CD4-positive, alpha-beta T cell treated with Interferon gamma for 1 hour (primary cell): ENCODE measurements at regions not wholly inside any gene's neighbourhood (a gene's known extent, or its start where the extent isn't known, plus 50 kb on each side); places are given as distances from the start of the nearest gene placed in this dataset.
"Not testable (repeated sequence)": the region's sequence is repeated elsewhere in the genome, so short reads cannot be mapped to it uniquely, and the experiment has no call there.

Experiments used
- DNase-seq: peaks from one replicate; pipeline ENCODE4 v3.0.0-alpha.2; 2020

DNA sequence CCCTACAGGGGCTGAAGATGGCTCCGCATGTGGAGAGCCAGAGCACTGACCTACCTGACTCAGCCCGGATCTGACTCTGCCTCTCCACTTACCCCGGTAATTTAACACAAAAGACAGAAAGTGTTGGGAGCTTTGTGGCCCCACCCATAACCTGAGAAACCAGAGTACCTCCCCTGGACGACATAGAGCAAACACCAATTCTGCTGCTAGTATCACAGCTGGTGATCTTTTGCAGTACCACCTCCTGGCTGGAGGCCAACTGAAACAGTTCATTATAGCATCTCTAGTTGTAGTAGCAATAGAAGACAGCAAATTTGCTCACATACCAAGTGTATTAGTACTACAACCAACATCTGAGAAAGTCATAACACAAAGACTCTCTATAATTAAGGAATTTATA lies 443.9 kb downstream of the KLHL4 start:
- no peak for DNase-seq

- no peak for DNase-seq
Observed at GRCh38 chrX:87968118-87968517, 450.5 kb downstream of the KLHL4 start.

DNA sequence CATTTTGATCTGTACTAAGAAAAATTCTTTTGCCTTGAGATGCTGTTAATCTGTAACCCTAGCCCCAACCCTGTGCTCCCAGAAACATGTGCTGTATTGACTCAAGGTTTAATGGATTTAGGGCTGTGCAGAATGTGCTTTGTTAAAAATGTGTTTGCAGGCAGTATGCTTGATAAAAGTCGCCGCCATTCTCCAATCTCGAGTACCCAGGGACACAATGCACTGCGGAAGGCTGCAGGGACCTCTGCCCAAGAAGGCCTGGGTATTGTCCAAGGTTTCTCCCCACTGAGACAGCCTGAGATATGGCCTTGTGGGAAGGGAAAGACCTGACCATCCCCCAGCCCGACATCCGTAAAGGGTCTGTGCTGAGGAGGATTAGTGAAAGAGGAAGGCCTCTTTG lies 454.5 kb downstream of the KLHL4 start:
- not testable (repeated sequence) for DNase-seq

GRCh38 chrX:87975365-87975764 lies 457.8 kb downstream of the KLHL4 start:
- no peak for DNase-seq

GRCh38 chrX:88007873-88008272 lies 490.3 kb downstream of the KLHL4 start:
- not testable (repeated sequence) for DNase-seq

DNA sequence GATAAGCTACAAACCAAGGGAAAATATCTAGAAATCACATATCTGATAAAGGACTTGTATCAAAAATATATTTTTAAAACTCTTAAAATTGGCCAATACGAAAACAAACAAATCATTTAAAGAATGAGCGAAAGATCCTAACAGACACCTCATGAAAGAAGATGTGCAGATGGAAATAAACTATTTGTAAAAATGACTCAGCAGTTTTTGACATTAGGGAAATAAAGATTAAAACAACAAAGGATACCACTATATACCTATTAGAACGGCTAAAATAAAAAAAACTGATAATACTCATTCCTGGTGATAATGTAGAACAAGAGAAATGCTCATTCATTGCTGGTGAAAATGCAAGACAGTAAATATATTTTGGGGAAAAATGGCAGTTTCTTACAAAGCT lies 506.4 kb downstream of the KLHL4 start:
- no peak for DNase-seq

- DNase-seq, result no peak
Observed at GRCh38 chrX:88072339-88073030, 554.9 kb downstream of the KLHL4 start.

GRCh38 chrX:88101968-88102367 lies 584.4 kb downstream of the KLHL4 start:
- no peak for DNase-seq

DNA sequence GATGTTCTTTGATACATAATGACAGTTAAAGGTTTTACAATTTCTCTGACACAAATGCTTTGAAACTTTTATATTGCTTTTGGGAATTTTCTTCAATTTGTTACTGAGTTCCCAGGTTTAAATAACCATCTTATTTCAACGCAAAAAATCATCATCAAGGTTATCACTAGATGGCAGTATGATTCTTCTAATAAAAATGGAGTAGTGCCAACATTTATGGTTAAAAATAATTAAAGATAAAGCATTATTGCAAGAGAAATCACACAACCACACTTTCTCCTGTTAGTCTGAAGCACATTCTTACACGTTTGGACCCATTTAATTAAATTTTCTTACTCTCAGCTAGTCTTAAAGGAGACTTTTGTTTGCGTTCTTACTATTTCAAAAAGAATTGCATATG lies 611.3 kb upstream of the CPXCR1 start:
- DNase-seq, result no peak

GRCh38 chrX:88136328-88136727 lies 610.7 kb upstream of the CPXCR1 start:
- no peak for DNase-seq

DNA sequence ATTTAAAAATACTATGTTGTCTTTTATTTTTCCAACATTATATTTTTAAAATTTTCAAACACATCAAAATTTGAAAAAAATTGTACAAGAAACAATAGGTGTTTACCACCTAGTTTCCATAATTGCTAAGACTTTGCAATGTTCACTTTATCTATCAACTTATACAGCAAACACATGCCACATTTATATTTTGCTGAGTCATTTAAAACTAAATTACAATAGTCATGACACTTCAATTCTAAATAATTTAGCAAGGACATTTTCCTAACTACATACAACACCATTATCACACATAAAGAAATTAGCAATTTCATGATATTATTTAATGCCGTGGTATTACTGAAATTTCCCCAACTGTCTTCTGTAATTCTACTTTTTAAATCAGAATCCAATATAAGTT lies 600.4 kb upstream of the CPXCR1 start:
- no peak for DNase-seq

DNA sequence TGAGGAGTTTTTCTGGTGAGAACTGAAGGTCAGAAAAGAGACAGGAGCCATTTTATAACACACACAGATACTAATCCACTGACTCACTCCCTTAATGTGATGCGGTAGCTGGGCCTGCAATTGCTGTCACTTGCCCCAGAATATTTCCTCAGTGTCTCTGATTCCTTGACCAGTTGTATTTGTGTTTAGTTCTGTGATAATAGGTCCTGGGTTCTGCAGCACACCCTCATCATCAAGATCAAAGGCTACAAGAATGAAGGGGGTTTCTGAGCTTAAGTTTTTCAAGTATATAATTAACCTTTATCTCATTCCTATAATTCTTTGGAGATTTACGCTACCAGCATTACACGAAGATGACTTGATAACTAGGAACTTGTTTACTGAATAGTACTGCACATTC lies 576.5 kb upstream of the CPXCR1 start:
- no peak for DNase-seq

DNA sequence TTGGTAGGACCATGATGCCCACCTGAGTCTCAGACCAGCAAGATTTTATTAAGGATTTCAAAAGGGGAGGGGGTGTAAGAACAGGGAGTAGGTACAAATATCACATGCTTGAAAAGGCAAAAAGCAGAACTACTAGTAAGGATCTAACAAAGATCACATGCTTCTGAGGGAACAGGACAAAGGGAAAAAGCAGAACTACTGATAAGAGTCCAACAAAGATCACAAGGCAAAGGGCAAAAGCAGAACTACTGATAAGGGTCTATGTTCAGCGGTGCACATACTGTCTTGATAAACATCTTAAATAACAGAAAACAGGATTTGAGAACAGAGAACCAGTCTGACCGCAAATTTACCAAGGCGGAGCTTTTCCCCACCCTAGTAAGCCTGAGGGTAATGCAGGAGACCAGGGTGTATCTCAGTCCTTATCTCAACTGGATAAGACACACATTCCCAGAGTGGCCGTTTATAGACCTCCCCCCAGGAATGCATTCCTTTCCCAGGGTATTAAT lies 573.0 kb upstream of the CPXCR1 start:
- not testable (repeated sequence) for DNase-seq

- no peak for DNase-seq
Observed at GRCh38 chrX:88202149-88202548, 544.9 kb upstream of the CPXCR1 start.

DNA sequence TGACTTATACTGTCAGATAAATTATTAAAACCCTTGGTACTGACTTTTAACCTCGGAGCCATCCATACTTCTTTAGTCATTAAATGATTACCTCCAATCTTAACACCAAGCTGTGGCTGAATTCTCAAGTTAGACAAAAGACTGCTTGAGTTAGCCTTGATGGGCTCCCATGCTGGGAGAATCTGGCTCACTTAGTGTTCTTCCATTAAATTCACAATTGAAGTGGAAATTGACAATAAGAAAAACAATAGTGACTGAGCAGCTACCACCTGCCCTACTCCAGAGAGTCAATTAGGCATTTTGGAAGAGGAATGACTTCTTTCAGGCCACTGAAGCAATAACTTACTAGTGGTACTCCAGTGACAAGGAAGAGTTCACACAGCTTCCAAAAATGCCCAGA lies 503.0 kb upstream of the CPXCR1 start:
- DNase-seq, result no peak

DNA sequence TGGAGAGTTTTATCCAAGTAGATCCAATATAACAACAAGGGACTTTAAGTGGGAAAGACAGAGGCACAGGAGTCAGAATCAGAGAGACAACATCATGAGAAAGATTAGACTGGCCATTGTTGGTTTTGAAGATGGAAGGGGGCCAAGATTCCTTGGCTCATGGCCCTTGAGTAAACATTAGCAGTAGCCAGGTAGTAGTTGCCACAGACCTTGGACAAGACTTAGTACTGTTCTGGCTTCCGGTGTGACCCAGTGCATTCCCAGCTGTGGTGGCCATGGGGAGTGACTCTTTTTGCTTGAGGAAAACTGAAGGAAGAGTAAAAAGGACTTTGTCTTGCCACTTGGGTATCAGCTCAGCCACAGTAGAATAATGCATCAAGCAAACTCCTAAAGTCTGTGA lies 462.2 kb upstream of the CPXCR1 start:
- DNase-seq, result no peak

DNA sequence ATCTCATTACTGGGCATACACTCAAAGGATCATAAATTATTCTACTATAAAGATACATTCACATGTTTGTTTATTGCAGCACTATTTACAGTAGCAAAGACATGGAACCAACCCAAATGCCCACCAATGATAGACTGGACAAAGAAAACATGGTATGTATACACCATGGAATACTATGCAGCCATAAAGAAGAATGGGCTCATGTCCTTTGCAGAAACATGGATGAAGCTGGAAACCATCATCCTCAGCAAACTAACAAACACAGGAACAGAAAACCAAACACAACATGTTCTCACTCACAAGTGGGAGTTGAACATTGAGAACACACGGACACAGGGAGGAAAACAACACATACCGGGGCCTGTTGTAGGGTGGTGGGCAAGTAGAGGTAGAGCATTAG lies 433.1 kb upstream of the CPXCR1 start:
- not testable (repeated sequence) for DNase-seq

DNA sequence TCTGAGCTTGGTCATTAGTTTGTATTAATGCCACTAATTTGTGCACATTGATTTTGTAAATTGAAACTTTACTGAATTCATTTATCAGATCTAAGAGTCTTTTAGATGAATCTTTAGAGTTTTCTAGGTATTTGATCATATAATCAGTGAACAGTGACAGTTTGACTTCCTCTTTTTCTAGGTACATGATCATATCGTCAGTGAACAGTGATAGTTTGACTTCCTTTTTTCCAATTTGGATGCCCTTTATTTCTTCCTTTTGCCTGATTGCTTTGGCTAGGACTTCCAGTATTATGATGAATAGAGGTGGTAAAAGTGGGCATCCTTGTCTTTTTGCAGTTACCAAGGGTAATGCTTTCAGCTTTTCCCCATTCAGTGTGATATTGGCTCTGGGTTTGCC lies 421.4 kb upstream of the CPXCR1 start:
- no peak for DNase-seq

DNA sequence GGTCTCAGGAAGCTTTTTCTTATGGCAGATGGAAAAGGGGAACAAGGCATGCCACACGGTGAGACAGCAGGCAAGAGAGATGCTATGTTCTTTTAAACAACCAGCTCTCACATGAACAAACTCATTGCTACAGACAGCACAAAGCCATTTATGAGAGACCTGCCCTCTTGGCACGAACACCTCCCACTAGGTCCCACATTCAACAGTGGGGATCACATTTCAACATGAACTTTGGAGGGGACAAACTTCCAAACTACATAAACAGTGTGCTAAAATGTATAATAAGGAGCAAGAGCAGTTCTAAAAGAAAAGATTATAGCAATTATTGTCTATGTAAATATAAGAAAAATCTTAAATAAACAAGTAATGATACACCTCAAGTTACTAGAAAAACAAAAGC lies 391.8 kb upstream of the CPXCR1 start:
- DNase-seq, result no peak

DNA sequence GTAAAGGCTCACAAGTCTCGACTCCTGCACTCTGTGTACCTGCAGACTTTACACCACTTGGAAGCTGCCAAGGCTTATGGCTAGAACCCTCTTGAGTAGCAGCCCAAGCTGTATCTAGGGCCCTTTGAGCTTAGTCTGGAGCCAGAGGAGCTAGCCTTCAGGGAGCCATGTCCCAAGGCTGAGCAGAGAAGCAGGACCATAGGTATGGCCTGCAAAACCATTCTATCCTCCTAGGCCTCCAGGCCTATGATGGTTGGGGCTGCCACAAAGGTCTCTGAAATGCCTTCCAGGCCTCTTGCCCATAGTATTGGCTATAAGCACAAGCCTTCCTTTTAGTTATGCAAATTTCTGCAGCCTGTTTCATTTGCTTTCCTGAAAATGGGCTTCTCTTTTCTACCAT lies 380.7 kb upstream of the CPXCR1 start:
- DNase-seq, result no peak

DNA sequence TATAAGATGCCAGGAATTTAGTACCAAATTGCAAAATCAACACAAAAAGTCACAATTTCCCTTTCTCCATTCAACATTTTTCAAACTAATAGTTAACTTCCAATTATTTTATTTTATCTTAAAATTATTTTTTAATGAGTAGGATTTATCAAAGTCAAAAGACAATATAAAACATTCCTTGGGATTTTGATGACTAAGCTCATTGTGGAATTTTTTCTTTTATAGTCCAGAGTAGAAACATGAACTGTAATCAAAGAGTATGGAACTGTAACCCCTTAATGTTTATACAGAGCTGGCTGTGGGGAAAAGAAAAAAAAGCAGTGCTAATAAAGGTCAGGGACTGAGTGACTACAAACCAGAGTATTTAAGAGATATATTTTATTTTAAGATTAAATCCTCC lies 368.6 kb upstream of the CPXCR1 start:
- DNase-seq, result no peak

- DNase-seq, result no peak
Observed at GRCh38 chrX:88397551-88397950, 349.5 kb upstream of the CPXCR1 start.

- no peak for DNase-seq
Observed at GRCh38 chrX:88416002-88416401, 331.0 kb upstream of the CPXCR1 start.

DNA sequence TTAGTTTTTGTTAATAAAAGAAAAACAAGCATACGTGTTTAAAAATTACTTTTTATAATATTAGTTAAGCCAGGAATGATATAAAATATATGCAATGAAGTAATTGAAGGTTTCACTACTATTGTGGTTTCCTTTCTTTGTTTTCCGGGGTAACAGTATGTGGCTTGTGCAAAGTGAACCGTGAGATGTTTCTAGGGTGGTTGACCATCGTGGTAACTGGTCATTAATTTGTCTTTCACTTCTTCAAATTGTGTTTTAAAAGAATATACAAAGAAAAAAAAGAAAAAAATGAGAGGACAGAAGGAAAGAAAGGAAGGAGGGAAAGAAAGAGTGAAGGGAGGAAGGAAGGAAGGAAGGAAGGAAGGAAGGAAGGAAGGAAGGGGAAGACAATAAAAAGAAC lies 330.1 kb upstream of the CPXCR1 start:
- no peak for DNase-seq

DNA sequence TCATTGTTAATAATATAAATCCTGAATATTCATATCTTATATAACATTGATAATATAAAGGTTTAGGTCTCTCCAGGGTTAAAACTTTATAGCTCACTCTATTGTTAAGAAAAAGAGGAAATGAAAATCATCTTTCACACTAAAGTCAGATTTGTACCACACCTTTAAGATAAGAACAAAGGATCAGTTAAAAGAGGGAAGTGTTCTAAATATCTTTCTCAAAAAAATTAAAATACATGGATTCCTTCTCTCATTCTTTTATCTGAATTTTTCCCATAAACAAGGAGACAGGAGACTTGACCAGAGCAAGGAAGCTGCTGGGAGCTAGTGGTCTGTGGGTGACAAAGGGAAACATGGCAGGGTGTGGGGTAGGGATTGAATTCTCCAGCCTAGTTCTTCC lies 323.0 kb upstream of the CPXCR1 start:
- DNase-seq, result no peak
